ENCODE measurements at regions not wholly inside any gene's neighbourhood (a gene's known extent, or its start where the extent isn't known, plus 50 kb on each side); places are given as distances from the start of the nearest gene placed in this dataset.

GRCh38 chr3:64836097-64836496 is 148.3 kb upstream of the ADAMTS9 start:
- H3K27me3 ChIP-seq (ENCODE audit: insufficient read depth, low read depth, severe bottlenecking): no peaks in the 10 kb centered on the region
- H3K36me3 ChIP-seq: no peaks in the 10 kb centered on the region
- DNase-seq: no peak
- H3K27ac ChIP-seq: no peak overlapping the region
- H3K9me3 ChIP-seq (ENCODE audit: severe bottlenecking): no peaks in the 10 kb centered on the region
- no peak for TF ChIP-seq CTCF (IDR thresholded peaks at IDR 0.05; ENCODE audit: low read depth, low read length)
- H3K4me3 ChIP-seq (ENCODE audit: low read depth, low read length): no peak overlapping the region

GRCh38 chr3:64832098-64832497 is 144.3 kb upstream of the ADAMTS9 start:
- Histone ChIP-seq H3K27me3 (ENCODE audit: insufficient read depth, low read depth, severe bottlenecking) (no peaks in the 10 kb centered on the region), H3K27ac (no peak overlapping the region), H3K4me3 (ENCODE audit: low read depth, low read length) (no peak overlapping the region), H3K9me3 (ENCODE audit: severe bottlenecking) (no peaks in the 10 kb centered on the region), H3K36me3 (no peaks in the 10 kb centered on the region)
- no peak for DNase-seq
- TF ChIP-seq CTCF (IDR thresholded peaks at IDR 0.05; ENCODE audit: low read depth, low read length): no peak

GRCh38 chr3:64830681-64831080 is 142.9 kb upstream of the ADAMTS9 start:
- TF ChIP-seq CTCF (IDR thresholded peaks at IDR 0.05; ENCODE audit: low read depth, low read length): no peak
- Histone ChIP-seq H3K36me3 (no peaks in the 10 kb centered on the region), H3K9me3 (ENCODE audit: severe bottlenecking) (no peaks in the 10 kb centered on the region), H3K4me3 (ENCODE audit: low read depth, low read length) (no peak overlapping the region), H3K27me3 (ENCODE audit: insufficient read depth, low read depth, severe bottlenecking) (no peaks in the 10 kb centered on the region), H3K27ac (no peak overlapping the region)
- no peak for DNase-seq

- H3K27me3 ChIP-seq (ENCODE audit: insufficient read depth, low read depth, severe bottlenecking): no peaks in the 10 kb centered on the region
- no peaks in the 10 kb centered on the region for H3K9me3 ChIP-seq (ENCODE audit: severe bottlenecking)
- no peak overlapping the region for H3K27ac ChIP-seq
- H3K4me3 ChIP-seq (ENCODE audit: low read depth, low read length): no peak overlapping the region
- DNase-seq: no peak
- TF ChIP-seq CTCF (IDR thresholded peaks at IDR 0.05; ENCODE audit: low read depth, low read length): no peak
- no peaks in the 10 kb centered on the region for H3K36me3 ChIP-seq
Observed at GRCh38 chr3:64829331-64829730, 141.5 kb upstream of the ADAMTS9 start.

GRCh38 chr3:64828276-64828675 is 140.5 kb upstream of the ADAMTS9 start:
- Histone ChIP-seq H3K4me3 (ENCODE audit: low read depth, low read length) (no peak overlapping the region), H3K36me3 (no peaks in the 10 kb centered on the region), H3K9me3 (ENCODE audit: severe bottlenecking) (no peaks in the 10 kb centered on the region), H3K27me3 (ENCODE audit: insufficient read depth, low read depth, severe bottlenecking) (no peaks in the 10 kb centered on the region), H3K27ac (no peak overlapping the region)
- no peak for TF ChIP-seq CTCF (IDR thresholded peaks at IDR 0.05; ENCODE audit: low read depth, low read length)
- DNase-seq: no peak

GRCh38 chr3:64827431-64827830 is 139.6 kb upstream of the ADAMTS9 start:
- no peak for TF ChIP-seq CTCF (IDR thresholded peaks at IDR 0.05; ENCODE audit: low read depth, low read length)
- Histone ChIP-seq H3K36me3 (no peaks in the 10 kb centered on the region), H3K4me3 (ENCODE audit: low read depth, low read length) (no peak overlapping the region), H3K9me3 (ENCODE audit: severe bottlenecking) (no peaks in the 10 kb centered on the region), H3K27ac (no peak overlapping the region), H3K27me3 (ENCODE audit: insufficient read depth, low read depth, severe bottlenecking) (no peaks in the 10 kb centered on the region)
- DNase-seq: no peak

Data from WERI-Rb-1 (cell line).